Fibroblast of lung (primary cell): ENCODE measurements at regions not wholly inside any gene's neighbourhood (a gene's known extent, or its start where the extent isn't known, plus 50 kb on each side); places are given as distances from the start of the nearest gene placed in this dataset.
"Not testable (repeated sequence)": the region's sequence is repeated elsewhere in the genome, so short reads cannot be mapped to it uniquely, and the experiment has no call there.

Source experiments
- DNase-seq, 2 donors: peaks; one replicate each; pipeline versions ENCODE4 v3.0.0 to v3.0.0-alpha.2; 2010; ENCODE audit warnings: low read depth in 2 of 2
- H2AFZ ChIP-seq: 2 replicates; pipeline ENCODE4 v1.5.1; 2012; ENCODE audit warnings: low read length, control low read depth, inconsistent platforms
- H3K27ac ChIP-seq: 2 replicates; pipeline ENCODE4 v1.5.1; 2011; ENCODE audit warnings: low read length, control low read depth; ENCODE audit not compliant: insufficient read depth
- H3K27me3 ChIP-seq: 2 replicates; pipeline ENCODE4 v1.5.1; 2011; ENCODE audit warnings: mild to moderate bottlenecking, low read length; ENCODE audit not compliant: control insufficient read depth, insufficient read depth
- H3K36me3 ChIP-seq: 2 replicates; pipeline ENCODE4 v1.5.1; 2011; ENCODE audit warnings: low read length; ENCODE audit not compliant: control insufficient read depth, insufficient read depth
- H3K4me1 ChIP-seq: 2 replicates; pipeline ENCODE4 v1.5.1; 2011; ENCODE audit warnings: low read length; ENCODE audit not compliant: control insufficient read depth, insufficient read depth; ENCODE audit errors: extremely low read depth
- H3K4me2 ChIP-seq: 2 replicates; pipeline ENCODE4 v1.5.1; 2011; ENCODE audit warnings: low read length, control low read depth; ENCODE audit not compliant: insufficient read depth; ENCODE audit errors: extremely low read depth
- H3K4me3 ChIP-seq, 4 experiments: fragments of 200-600 bp in 1 of 4; sonication (generic) in 1 of 4; replicated peaks in 1 of 4; 2 replicates each; pipeline ENCODE4 v1.5.1; 2011 to 2016; ENCODE audit warnings: low read length in 4 of 4, low read depth in 3 of 4, mild to moderate bottlenecking in 3 of 4, control low read depth in 2 of 4, inconsistent platforms in 1 of 4, mixed read lengths in 1 of 4; ENCODE audit not compliant: insufficient read depth in 1 of 4; ENCODE audit errors: control extremely low read depth in 1 of 4
- H3K79me2 ChIP-seq: 2 replicates; pipeline ENCODE4 v1.5.1; 2012; ENCODE audit warnings: mild to moderate bottlenecking, low read length, inconsistent platforms; ENCODE audit not compliant: control insufficient read depth, insufficient read depth
- H3K9ac ChIP-seq: 2 replicates; pipeline ENCODE4 v1.5.1; 2011; ENCODE audit warnings: mild to moderate bottlenecking, low read length, control low read depth; ENCODE audit not compliant: insufficient read depth
- H3K9me3 ChIP-seq: 2 replicates; pipeline ENCODE4 v1.5.1; 2012; ENCODE audit warnings: low read depth, low read length; ENCODE audit not compliant: control insufficient read depth, insufficient read depth
- H4K20me1 ChIP-seq: 2 replicates; pipeline ENCODE4 v1.5.1; 2011; ENCODE audit warnings: low read length; ENCODE audit not compliant: control insufficient read depth, insufficient read depth; ENCODE audit errors: extremely low read depth
- EZH2 ChIP-seq: IDR thresholded peaks from 2 replicates; pipeline ENCODE4 v1.5.1; 2012; ENCODE audit warnings: low read length, control low read depth, mild to moderate bottlenecking; ENCODE audit errors: missing control alignments
- TF ChIP-seq, protein P1 (sequence below), 2 donors: IDR thresholded peaks in 1 of 2; conservative IDR thresholded peaks in 1 of 2; 1 replicate in 1 of 2; 2 replicates in 1 of 2; pipeline ENCODE4 v1.5.1; 2011 to 2012; ENCODE audit warnings: low read length in 2 of 2, control low read depth in 1 of 2, inconsistent platforms in 1 of 2, low read depth in 1 of 2, mild to moderate bottlenecking in 1 of 2

DNA sequence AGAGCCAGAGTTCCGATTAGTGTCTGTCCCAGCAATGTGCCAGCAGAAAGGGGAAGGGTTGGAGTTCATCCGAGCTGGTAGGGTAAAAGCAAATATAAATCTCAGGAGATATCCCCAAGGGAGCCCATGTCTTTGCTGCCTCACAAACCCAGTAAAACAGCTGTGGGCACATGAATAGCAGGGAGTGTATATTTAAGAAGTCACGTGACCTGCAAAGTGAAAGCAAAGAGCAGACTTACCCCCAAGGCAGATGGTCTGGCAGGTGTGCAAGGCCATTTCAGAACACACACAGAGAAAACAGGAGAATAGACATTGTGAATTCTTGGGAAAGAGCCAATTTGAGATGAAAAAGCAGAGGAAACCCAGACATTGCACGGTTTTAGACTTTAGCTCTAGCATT is 653.4 kb downstream of the TGIF2LX start:
- H3K27me3 ChIP-seq, H3K27ac ChIP-seq, H3K9me3 ChIP-seq, H3K4me2 ChIP-seq, H3K4me1 ChIP-seq, H3K9ac ChIP-seq, H2AFZ ChIP-seq, H3K4me3 ChIP-seq, H3K79me2 ChIP-seq, H4K20me1 ChIP-seq, H3K36me3 ChIP-seq, DNase-seq: not testable (repeated sequence)

DNA sequence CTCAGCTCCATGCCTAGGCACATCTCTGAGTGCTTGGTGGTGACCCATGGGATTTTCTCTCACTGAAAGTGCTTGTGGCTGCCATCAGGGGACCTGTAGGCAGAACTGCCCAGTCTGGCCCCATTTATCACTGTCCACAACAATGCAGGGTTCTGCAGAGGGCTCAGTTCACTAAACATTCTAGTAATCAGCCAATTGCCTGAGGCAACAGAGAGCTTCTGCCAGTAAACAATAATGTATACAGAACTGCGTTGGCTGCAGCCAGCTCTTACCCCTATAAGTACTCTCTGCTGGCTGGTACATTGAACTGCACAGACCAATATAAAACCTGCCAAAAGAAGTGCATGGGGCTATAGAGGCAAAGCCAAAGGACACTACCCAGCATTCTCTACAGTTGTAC is 680.2 kb downstream of the TGIF2LX start:
- not testable (repeated sequence) for H3K36me3 ChIP-seq, H3K4me1 ChIP-seq, DNase-seq, H3K27me3 ChIP-seq, H3K4me2 ChIP-seq, H4K20me1 ChIP-seq, H3K4me3 ChIP-seq, H3K79me2 ChIP-seq, H2AFZ ChIP-seq, H3K9ac ChIP-seq, H3K27ac ChIP-seq, H3K9me3 ChIP-seq

DNA sequence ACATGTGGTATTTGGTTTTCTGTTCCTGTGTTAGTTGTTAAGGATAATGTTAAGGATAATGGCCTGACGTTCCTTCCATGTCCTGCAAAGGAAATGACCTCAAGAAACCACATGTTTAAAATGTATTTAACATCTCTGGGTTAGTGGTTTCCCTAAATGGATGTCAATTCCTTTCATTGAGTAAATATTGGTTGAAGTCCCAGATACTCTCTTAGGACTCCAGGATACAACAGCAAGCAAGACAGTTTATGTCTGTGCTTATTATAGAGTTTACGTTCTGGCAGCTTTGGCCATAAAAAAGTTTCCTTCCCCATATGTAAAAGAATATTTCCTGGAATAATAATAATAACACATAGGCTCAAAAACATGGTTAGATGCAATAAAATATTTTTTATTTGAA is 684.0 kb downstream of the TGIF2LX start:
- H3K27me3 ChIP-seq, H4K20me1 ChIP-seq: not testable (repeated sequence)

DNA sequence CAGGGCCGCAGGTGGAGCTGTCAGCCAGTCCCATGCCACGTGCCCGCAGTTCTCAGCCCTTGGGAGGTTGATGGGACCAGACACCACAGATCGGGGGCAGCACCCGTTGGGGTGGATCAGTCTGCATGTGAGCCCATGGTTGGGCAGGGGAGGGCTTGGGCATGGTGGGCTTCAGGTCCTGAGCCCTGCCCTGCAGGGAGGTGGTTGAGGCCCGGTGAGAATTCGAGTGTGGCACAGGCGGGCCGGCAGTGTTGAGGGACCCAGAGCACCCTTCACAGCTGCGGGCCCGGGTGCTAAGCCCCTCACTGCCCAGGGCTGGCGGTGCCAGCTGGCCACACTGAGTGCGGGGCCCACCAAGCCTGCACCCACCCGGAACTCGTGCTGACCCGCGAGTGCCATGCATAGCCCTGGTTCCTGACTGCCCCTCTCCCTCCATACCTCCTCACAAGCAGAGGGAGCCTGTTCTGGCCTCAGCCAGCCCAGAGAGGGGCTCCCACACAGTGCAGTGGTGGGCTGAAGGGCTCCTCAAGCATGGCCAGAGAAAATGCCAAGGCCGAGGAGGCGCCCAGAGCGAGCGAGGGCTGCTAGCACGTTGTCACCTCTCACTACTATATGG is 696.1 kb downstream of the TGIF2LX start:
- no peaks in the 10 kb centered on the region for H4K20me1 ChIP-seq
- DNase-seq, result no peak

More for the DNA sequence above, 684.0 kb downstream of the TGIF2LX start:
- not testable (repeated sequence) for H3K27ac ChIP-seq, H3K9me3 ChIP-seq, H3K79me2 ChIP-seq, H3K4me3 ChIP-seq, H3K4me1 ChIP-seq, H2AFZ ChIP-seq, H3K36me3 ChIP-seq, H3K9ac ChIP-seq, H3K4me2 ChIP-seq
- peak in 1 of 2 donors; percentile 0 for DNase-seq

DNA sequence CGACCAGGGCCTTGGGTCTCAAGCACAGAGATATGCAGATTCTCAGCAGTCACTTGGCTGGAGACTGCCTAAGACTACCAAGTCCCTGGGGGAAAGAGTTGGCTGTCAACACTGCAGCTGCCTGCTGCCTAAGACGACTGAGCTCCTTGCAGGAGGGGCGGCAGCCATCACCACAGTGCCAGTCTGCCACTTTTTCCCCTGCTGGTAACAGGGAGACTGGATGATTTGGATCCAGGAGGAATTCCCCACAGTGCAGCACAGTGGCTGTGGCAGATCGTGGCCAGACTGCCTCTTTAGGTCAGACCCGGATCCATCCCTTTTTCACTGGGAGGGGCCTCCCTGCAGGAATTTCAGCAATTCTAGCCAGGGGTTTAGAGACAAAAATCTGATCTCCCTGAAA is 743.5 kb downstream of the TGIF2LX start:
- not testable (repeated sequence) for H3K4me1 ChIP-seq, H3K4me2 ChIP-seq, H3K79me2 ChIP-seq, H2AFZ ChIP-seq, H3K27me3 ChIP-seq, H3K36me3 ChIP-seq, H3K9ac ChIP-seq, DNase-seq, H3K27ac ChIP-seq, H4K20me1 ChIP-seq, H3K4me3 ChIP-seq, H3K9me3 ChIP-seq

More for the DNA sequence above, 696.1 kb downstream of the TGIF2LX start:
- Histone ChIP-seq H3K9ac (no peak overlapping the region), H3K4me1 (no peaks in the 10 kb centered on the region), H3K4me2 (no peak overlapping the region), H3K4me3 (no peak overlapping the region), H3K9me3 (no peaks in the 10 kb centered on the region), H3K27ac (no peak overlapping the region), H3K79me2 (no peaks in the 10 kb centered on the region), H3K36me3 (no peaks in the 10 kb centered on the region), H3K27me3 (no peaks in the 10 kb centered on the region), H2AFZ (no peak overlapping the region)
- no peak for TF ChIP-seq EZH2
- TF ChIP-seq, protein P1, sequence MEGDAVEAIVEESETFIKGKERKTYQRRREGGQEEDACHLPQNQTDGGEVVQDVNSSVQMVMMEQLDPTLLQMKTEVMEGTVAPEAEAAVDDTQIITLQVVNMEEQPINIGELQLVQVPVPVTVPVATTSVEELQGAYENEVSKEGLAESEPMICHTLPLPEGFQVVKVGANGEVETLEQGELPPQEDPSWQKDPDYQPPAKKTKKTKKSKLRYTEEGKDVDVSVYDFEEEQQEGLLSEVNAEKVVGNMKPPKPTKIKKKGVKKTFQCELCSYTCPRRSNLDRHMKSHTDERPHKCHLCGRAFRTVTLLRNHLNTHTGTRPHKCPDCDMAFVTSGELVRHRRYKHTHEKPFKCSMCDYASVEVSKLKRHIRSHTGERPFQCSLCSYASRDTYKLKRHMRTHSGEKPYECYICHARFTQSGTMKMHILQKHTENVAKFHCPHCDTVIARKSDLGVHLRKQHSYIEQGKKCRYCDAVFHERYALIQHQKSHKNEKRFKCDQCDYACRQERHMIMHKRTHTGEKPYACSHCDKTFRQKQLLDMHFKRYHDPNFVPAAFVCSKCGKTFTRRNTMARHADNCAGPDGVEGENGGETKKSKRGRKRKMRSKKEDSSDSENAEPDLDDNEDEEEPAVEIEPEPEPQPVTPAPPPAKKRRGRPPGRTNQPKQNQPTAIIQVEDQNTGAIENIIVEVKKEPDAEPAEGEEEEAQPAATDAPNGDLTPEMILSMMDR (conservative IDR thresholded peaks at IDR 0.05 in 1 of 2, IDR thresholded peaks at IDR 0.05 in 1 of 2; ENCODE audit: low read depth in 1 of 2, low read length in 2 of 2), result no peak

DNA sequence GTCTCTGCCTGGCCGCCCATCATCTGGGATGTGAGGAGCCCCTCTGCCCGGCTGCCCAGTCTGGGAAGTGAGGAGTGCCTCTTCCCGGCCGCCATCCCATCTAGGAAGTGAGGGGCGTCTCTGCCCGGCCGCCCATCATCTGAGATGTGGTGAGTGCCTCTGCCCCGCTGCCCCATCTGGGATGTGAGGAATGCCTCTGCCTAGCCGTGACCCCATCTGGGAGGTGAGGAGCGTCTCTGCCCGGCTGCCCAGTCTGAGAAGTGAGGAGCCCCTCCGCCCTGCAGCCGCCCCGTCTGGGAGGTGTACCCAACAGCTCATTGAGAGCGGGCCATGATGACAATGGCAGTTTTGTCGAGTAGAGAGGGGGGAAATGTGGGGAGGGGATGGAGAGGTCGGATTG is 721.1 kb upstream of the PABPC5 start:
- not testable (repeated sequence) for H3K79me2 ChIP-seq, H3K36me3 ChIP-seq, H3K27me3 ChIP-seq, H3K4me1 ChIP-seq, H2AFZ ChIP-seq, H4K20me1 ChIP-seq, H3K4me2 ChIP-seq, DNase-seq, H3K27ac ChIP-seq, H3K4me3 ChIP-seq, H3K9me3 ChIP-seq, H3K9ac ChIP-seq
